ENCODE measurements at regions not wholly inside any gene's neighbourhood (a gene's known extent, or its start where the extent isn't known, plus 50 kb on each side); places are given as distances from the start of the nearest gene placed in this dataset.

- H3K9me3 ChIP-seq: no peaks in the 10 kb centered on the region
- no peaks in the 10 kb centered on the region for H3K36me3 ChIP-seq
- DNase-seq: peak; percentile 43
- no peaks in the 10 kb centered on the region for H3K27me3 ChIP-seq
- H3K4me3 ChIP-seq: no peak overlapping the region
These were observed 52.0 kb upstream of the RNU6-8 start for GRCh38 chr14:32254952-32255679.

DNA sequence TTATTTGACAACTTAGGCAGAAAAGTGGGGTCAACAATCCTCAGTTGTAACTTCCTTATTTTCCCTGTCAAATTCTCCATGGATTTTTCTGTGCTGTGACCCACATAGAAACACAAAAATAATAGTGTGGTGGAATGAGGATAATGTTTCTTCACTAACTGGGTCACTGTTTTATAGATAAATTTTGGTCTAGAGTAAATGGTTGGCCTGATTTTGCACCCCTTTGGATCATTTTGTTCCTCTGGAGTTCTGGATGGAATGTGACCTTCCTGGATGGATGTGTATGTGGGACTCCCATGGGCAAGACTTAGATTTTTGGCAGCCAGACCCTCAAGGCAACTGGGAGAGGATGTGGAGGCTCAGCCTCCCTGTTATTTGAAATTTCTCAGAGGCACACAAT is 52.7 kb upstream of the RNU6-8 start:
- no peaks in the 10 kb centered on the region for H3K36me3 ChIP-seq
- H3K27me3 ChIP-seq: no peaks in the 10 kb centered on the region
- DNase-seq: no peak
- H3K9me3 ChIP-seq: no peaks in the 10 kb centered on the region
- no peak overlapping the region for H3K4me3 ChIP-seq

DNA sequence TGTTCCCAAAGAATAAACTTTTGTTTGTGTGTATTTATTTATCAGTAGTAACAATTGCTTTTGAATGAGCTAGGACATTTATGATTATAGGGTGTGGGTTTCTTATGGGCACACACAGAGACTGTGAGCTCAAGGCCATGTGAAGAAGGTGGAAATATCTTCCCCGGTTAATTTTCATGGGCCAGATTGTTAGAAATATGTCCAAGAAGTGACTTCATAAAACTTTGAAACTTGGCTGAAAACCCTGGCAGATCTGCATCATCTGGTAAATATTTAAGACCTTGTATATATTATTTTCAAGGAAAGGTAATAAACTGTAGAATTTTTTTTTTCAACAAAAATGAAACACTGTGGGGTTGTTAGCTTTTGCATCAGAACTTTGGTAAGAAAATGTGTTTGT is 53.5 kb upstream of the RNU6-8 start:
- peak; percentile 3 for DNase-seq
- Histone ChIP-seq H3K9me3 (no peaks in the 10 kb centered on the region), H3K4me3 (no peak overlapping the region), H3K36me3 (no peaks in the 10 kb centered on the region), H3K27me3 (no peaks in the 10 kb centered on the region)

- H3K27me3 ChIP-seq: no peaks in the 10 kb centered on the region
- H3K4me3 ChIP-seq: no peak overlapping the region
- H3K36me3 ChIP-seq: no peaks in the 10 kb centered on the region
- H3K9me3 ChIP-seq: no peaks in the 10 kb centered on the region
- DNase-seq: peak; percentile 74
These were observed 55.4 kb upstream of the RNU6-8 start for GRCh38 chr14:32258336-32258993.

DNA sequence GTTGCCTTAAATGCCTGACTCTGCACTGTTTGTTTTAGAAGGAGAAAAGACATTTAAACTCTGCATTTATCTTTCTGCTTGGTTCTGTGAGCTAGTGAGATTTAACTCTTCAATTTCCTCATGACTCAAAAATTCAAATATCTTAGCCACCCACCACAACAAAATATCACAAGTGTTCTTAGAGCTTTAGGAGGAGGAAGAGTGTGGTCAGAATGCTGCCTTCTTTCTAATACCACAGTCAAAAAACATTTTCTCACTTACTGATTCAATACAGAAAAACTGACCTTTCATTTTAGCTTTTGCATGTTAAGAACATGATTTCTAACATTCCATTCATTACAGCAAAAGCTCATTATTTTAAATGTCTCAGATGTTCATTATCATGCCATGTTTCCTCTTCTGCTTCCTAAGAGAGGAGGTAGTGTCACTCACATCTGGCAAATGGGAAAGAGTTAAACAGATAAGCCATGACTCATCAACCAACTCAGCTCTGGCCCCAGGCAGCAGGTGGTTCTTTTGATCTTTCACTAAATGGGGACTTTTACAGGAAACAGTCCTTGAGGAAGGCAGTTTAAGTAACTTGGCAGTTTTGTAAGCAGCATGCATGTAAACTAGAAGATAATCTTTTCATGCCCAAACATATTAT is 56.4 kb upstream of the RNU6-8 start:
- Histone ChIP-seq H3K9me3 (peaks cover 4% of the 10 kb centered on the region; the same call in 1 of the 2 replicates), H3K36me3 (no peaks in the 10 kb centered on the region), H3K4me3 (no peak overlapping the region), H3K27me3 (no peaks in the 10 kb centered on the region)
- DNase-seq: peak; percentile 21

- H3K36me3 ChIP-seq: no peaks in the 10 kb centered on the region
- H3K4me3 ChIP-seq: no peak overlapping the region
- no peaks in the 10 kb centered on the region for H3K27me3 ChIP-seq
- peaks cover 4% of the 10 kb centered on the region; the same call in 1 of the 2 replicates for H3K9me3 ChIP-seq
- no peak for DNase-seq
These were observed 61.0 kb upstream of the RNU6-8 start for GRCh38 chr14:32263939-32264567.

GRCh38 chr14:32265584-32265983 is 62.5 kb upstream of the RNU6-8 start:
- no peak overlapping the region for H3K4me3 ChIP-seq
- no peaks in the 10 kb centered on the region for H3K27me3 ChIP-seq
- DNase-seq: no peak
- H3K36me3 ChIP-seq: no peaks in the 10 kb centered on the region
- H3K9me3 ChIP-seq: peaks cover 4% of the 10 kb centered on the region; the same call in 1 of the 2 replicates

- Histone ChIP-seq H3K27me3 (no peaks in the 10 kb centered on the region), H3K4me3 (no peak overlapping the region), H3K9me3 (no peaks in the 10 kb centered on the region), H3K36me3 (no peaks in the 10 kb centered on the region)
- no peak for DNase-seq
These were observed 51.1 kb upstream of the AKAP6 start for GRCh38 chr14:32277998-32278397.
